Peyer's patch (tissue), 4 donors: ENCODE measurements at regions not wholly inside any gene's neighbourhood (a gene's known extent, or its start where the extent isn't known, plus 50 kb on each side); places are given as distances from the start of the nearest gene placed in this dataset.

ENCODE experiments used
- DNase-seq, 3 donors: peaks; one replicate each; pipeline ENCODE4 v3.0.0-alpha.2; 2017 to 2019
- H3K27ac ChIP-seq, 4 donors: fragments of 200-600 bp; sonication (generic); one replicate each; pipeline ENCODE4 v1.5.1; 2016 to 2019
- H3K27me3 ChIP-seq, 2 donors: fragments of 200-600 bp; sonication (generic); one replicate each; pipeline ENCODE4 v1.5.1; 2019
- H3K36me3 ChIP-seq, 3 donors: fragments of 200-600 bp; sonication (generic); one replicate each; pipeline ENCODE4 v1.5.1; 2016 to 2019
- H3K4me1 ChIP-seq, 4 donors: fragments of 200-600 bp; sonication (generic); one replicate each; pipeline ENCODE4 v1.5.1; 2016 to 2019
- H3K4me3 ChIP-seq, 4 donors: fragments of 200-600 bp; sonication (generic); 1 replicate in 3 of 4; 2 replicates in 1 of 4; pipeline ENCODE4 v1.5.1; 2016 to 2019; ENCODE audit warnings: mild to moderate bottlenecking in 1 of 4
- H3K9me3 ChIP-seq, 4 donors: fragments of 200-600 bp; sonication (generic); one replicate each; pipeline ENCODE4 v1.5.1; 2016 to 2019; ENCODE audit warnings: mild to moderate bottlenecking in 1 of 4
- CTCF ChIP-seq, 6 experiments: fragments of 450-650 bp in 4 of 6; fragments of 200-600 bp in 2 of 6; sonication (generic) in 1 of 6; IDR thresholded peaks; one replicate each; pipeline ENCODE4 v1.5.1; 2017 to 2019; ENCODE audit warnings: antibody characterized with exemption in 6 of 6, mild to moderate bottlenecking in 3 of 6, moderate library complexity in 1 of 6
- POLR2A ChIP-seq, 2 donors: fragments of 450-650 bp; IDR thresholded peaks; one replicate each; pipeline ENCODE4 v1.5.1; 2017; ENCODE audit warnings: antibody characterized with exemption in 2 of 2, mild to moderate bottlenecking in 2 of 2, moderate library complexity in 2 of 2

- no peaks in the 10 kb centered on the region for H3K27me3 ChIP-seq
- H3K4me1 ChIP-seq = no peaks in the 10 kb centered on the region
- no peaks in the 10 kb centered on the region for H3K36me3 ChIP-seq
- DNase-seq = no peak
- no peak overlapping the region for H3K27ac ChIP-seq
- no peak overlapping the region for H3K4me3 ChIP-seq
- no peak for TF ChIP-seq CTCF (IDR thresholded peaks at IDR 0.05)
- no peak for TF ChIP-seq POLR2A (IDR thresholded peaks at IDR 0.05)
- H3K9me3 ChIP-seq = no peaks in the 10 kb centered on the region
Measured at GRCh38 chr14:38794677-38795076, 308.4 kb downstream of the SEC23A start.

GRCh38 chr14:38791862-38792261, 311.2 kb downstream of the SEC23A start:
- H3K4me3 ChIP-seq = no peak overlapping the region
- H3K27me3 ChIP-seq = no peaks in the 10 kb centered on the region
- H3K4me1 ChIP-seq = no peaks in the 10 kb centered on the region
- H3K9me3 ChIP-seq = no peaks in the 10 kb centered on the region
- DNase-seq = no peak
- TF ChIP-seq CTCF (IDR thresholded peaks at IDR 0.05) (no peak), POLR2A (IDR thresholded peaks at IDR 0.05) (no peak)
- no peaks in the 10 kb centered on the region for H3K36me3 ChIP-seq
- no peak overlapping the region for H3K27ac ChIP-seq

- Histone ChIP-seq H3K36me3 (no peaks in the 10 kb centered on the region), H3K9me3 (no peaks in the 10 kb centered on the region), H3K4me1 (no peaks in the 10 kb centered on the region), H3K27ac (no peak overlapping the region), H3K27me3 (no peaks in the 10 kb centered on the region), H3K4me3 (no peak overlapping the region)
- DNase-seq = no peak
- TF ChIP-seq POLR2A (IDR thresholded peaks at IDR 0.05) = no peak
- TF ChIP-seq CTCF (IDR thresholded peaks at IDR 0.05) = no peak
Measured at GRCh38 chr14:38790916-38791315, 312.1 kb downstream of the SEC23A start.

- DNase-seq = no peak
- Histone ChIP-seq H3K9me3 (no peaks in the 10 kb centered on the region), H3K4me1 (no peaks in the 10 kb centered on the region), H3K4me3 (no peak overlapping the region), H3K27ac (no peak overlapping the region), H3K27me3 (no peaks in the 10 kb centered on the region), H3K36me3 (no peaks in the 10 kb centered on the region)
- TF ChIP-seq POLR2A (IDR thresholded peaks at IDR 0.05) = no peak
- no peak for TF ChIP-seq CTCF (IDR thresholded peaks at IDR 0.05)
Measured at GRCh38 chr14:38789805-38790204, 313.2 kb downstream of the SEC23A start.

- no peak for DNase-seq
Measured at GRCh38 chr14:38788060-38788459, 315.0 kb downstream of the SEC23A start.

More at GRCh38 chr14:38788060-38788459, 315.0 kb downstream of the SEC23A start:
- Histone ChIP-seq H3K36me3 (no peaks in the 10 kb centered on the region), H3K9me3 (no peaks in the 10 kb centered on the region), H3K4me1 (no peaks in the 10 kb centered on the region), H3K27me3 (no peaks in the 10 kb centered on the region), H3K4me3 (no peak overlapping the region), H3K27ac (no peak overlapping the region)
- TF ChIP-seq POLR2A (IDR thresholded peaks at IDR 0.05) = no peak
- no peak for TF ChIP-seq CTCF (IDR thresholded peaks at IDR 0.05)
